MM.1S (cell line): ENCODE measurements at regions not wholly inside any gene's neighbourhood (a gene's known extent, or its start where the extent isn't known, plus 50 kb on each side); places are given as distances from the start of the nearest gene placed in this dataset.

ENCODE experiments used
- DNase-seq: peaks from one replicate; pipeline ENCODE4 v3.0.0-alpha.2; 2015
- H2AFZ ChIP-seq: fragments of 300-600 bp; sonication (generic); 2 replicates; pipeline ENCODE4 v1.6.0; 2016; ENCODE audit warnings: antibody characterized with exemption, low read length
- H3F3A ChIP-seq: fragments of 300-600 bp; sonication (generic); 2 replicates; pipeline ENCODE4 v1.6.1; 2016; ENCODE audit warnings: mild to moderate bottlenecking, antibody characterized with exemption, low read length, moderate library complexity, mixed read lengths; ENCODE audit not compliant: insufficient read depth
- H3K27ac ChIP-seq: fragments of 300-600 bp; sonication (generic); 2 replicates; pipeline ENCODE4 v1.5.1; 2016; ENCODE audit warnings: mild to moderate bottlenecking, low read length
- H3K27me3 ChIP-seq: fragments of 300-600 bp; sonication (generic); replicated peaks from 2 replicates; pipeline ENCODE4 v1.6.0; 2016; ENCODE audit warnings: low read length; ENCODE audit not compliant: insufficient read depth
- H3K36me3 ChIP-seq: fragments of 300-600 bp; sonication (generic); replicated peaks from 2 replicates; pipeline ENCODE4 v1.6.1; 2016; ENCODE audit warnings: mild to moderate bottlenecking, low read length, mixed read lengths; ENCODE audit not compliant: insufficient read depth
- H3K4me1 ChIP-seq: fragments of 300-600 bp; sonication (generic); 2 replicates; pipeline ENCODE4 v1.6.1; 2016; ENCODE audit warnings: low read length, mixed read lengths
- H3K4me2 ChIP-seq: fragments of 300-600 bp; sonication (generic); 2 replicates; pipeline ENCODE4 v1.6.0; 2016; ENCODE audit warnings: low read depth, low read length
- H3K4me3 ChIP-seq: fragments of 300-600 bp; sonication (generic); 2 replicates; pipeline ENCODE4 v1.5.1; 2016; ENCODE audit warnings: low read length, mixed read lengths
- H3K79me2 ChIP-seq: fragments of 300-600 bp; sonication (generic); 2 replicates; pipeline ENCODE4 v1.6.1; 2016; ENCODE audit warnings: mixed run types, low read length, mixed read lengths
- H3K9ac ChIP-seq: fragments of 300-600 bp; sonication (generic); 2 replicates; pipeline ENCODE4 v1.6.1; 2016; ENCODE audit warnings: low read length, mixed read lengths
- H3K9me2 ChIP-seq: fragments of 300-600 bp; sonication (generic); replicated peaks from 2 replicates; pipeline ENCODE4 v1.6.1; 2016; ENCODE audit warnings: mild to moderate bottlenecking, low read length, mixed read lengths; ENCODE audit not compliant: insufficient read depth
- H3K9me3 ChIP-seq: fragments of 300-600 bp; sonication (generic); replicated peaks from 2 replicates; pipeline ENCODE4 v1.6.1; 2016; ENCODE audit warnings: mild to moderate bottlenecking, low read length, mixed read lengths; ENCODE audit not compliant: insufficient read depth
- H4K20me1 ChIP-seq: fragments of 300-600 bp; sonication (generic); 2 replicates; pipeline ENCODE4 v1.6.1; 2016; ENCODE audit warnings: mild to moderate bottlenecking, low read length, moderate library complexity, mixed read lengths; ENCODE audit not compliant: insufficient read depth
- CTCF ChIP-seq: fragments of 300-600 bp; sonication (generic); IDR thresholded peaks from 2 replicates; pipeline ENCODE4 v1.5.1; 2016; ENCODE audit warnings: antibody characterized with exemption, low read length, mixed read lengths
- EZH2 ChIP-seq: fragments of 300-600 bp; sonication (generic); optimal IDR thresholded peaks from 2 replicates; pipeline ENCODE3; 2017; ENCODE audit warnings: low read depth, mild to moderate bottlenecking, antibody characterized with exemption, low read length, mixed read lengths
- EZH2phosphoT487 ChIP-seq: fragments of 300-600 bp; sonication (generic); IDR thresholded peaks from 2 replicates; pipeline ENCODE4 v1.6.1; 2018; ENCODE audit warnings: antibody characterized with exemption, low read length

- Histone ChIP-seq H3K36me3 (no peaks in the 10 kb centered on the region), H3K79me2 (no peaks in the 10 kb centered on the region), H4K20me1 (no peaks in the 10 kb centered on the region), H3K9me3 (no peaks in the 10 kb centered on the region), H3K4me1 (no peaks in the 10 kb centered on the region), H3K9me2 (no peaks in the 10 kb centered on the region), H2AFZ (no peak overlapping the region), H3K27ac (no peak overlapping the region), H3F3A (no peaks in the 10 kb centered on the region), H3K27me3 (no peaks in the 10 kb centered on the region), H3K4me3 (no peak overlapping the region), H3K9ac (no peak overlapping the region), H3K4me2 (no peak overlapping the region)
- DNase-seq: no peak
- no peak for TF ChIP-seq EZH2phosphoT487
- TF ChIP-seq CTCF: no peak
- TF ChIP-seq EZH2: no peak
Observed at GRCh38 chr11:44509296-44509695, 56.2 kb upstream of the CD82 start.

DNA sequence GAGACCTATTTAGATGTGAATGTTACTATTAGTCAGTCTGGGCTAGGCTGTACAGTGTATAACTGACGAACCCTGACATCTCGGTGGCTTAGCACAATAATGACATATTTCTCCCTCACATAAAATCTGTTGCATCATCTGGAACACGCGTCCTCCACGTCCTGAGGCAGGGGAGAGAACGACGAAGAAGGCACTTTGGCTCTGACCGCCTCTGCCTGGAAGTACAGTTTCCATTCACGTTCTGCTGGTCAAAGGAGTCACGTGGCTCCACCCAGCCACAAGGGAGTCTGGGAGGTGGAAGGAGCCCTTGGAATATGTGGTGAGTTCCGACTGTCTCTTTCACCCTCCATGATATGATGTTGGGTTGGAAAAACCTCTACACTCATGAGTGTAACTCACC, 55.1 kb upstream of the CD82 start:
- no peak for DNase-seq
- Histone ChIP-seq H3F3A (no peaks in the 10 kb centered on the region), H3K27me3 (no peaks in the 10 kb centered on the region), H3K9ac (no peak overlapping the region), H3K4me2 (no peak overlapping the region), H3K9me3 (no peaks in the 10 kb centered on the region), H2AFZ (no peak overlapping the region), H3K4me3 (no peak overlapping the region), H3K79me2 (no peaks in the 10 kb centered on the region), H4K20me1 (no peaks in the 10 kb centered on the region), H3K36me3 (no peaks in the 10 kb centered on the region), H3K4me1 (no peaks in the 10 kb centered on the region), H3K27ac (no peak overlapping the region), H3K9me2 (no peaks in the 10 kb centered on the region)
- TF ChIP-seq CTCF (no peak), EZH2phosphoT487 (no peak), EZH2 (no peak)

DNA sequence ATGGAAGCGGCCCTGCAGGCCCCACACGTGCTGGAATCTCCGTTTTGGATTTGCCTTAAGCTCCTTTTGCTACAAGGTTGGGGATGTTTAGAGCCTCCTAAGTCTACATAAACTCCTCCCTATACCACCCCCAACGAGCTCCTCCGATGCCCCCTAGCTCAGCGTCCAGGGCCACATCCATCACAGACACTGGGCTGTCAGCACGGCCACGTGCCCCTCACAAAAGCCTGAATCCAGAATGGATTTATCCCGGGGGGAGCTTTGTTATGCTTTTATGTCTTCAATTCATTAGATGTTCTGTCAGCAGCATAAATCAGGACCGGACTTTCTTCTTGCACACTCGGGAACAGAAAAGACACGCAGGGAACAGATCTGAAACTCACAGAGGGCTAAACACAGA, 52.6 kb upstream of the CD82 start:
- H3K9ac ChIP-seq: no peak overlapping the region
- H3K36me3 ChIP-seq: no peaks in the 10 kb centered on the region

More for the DNA sequence above, 52.6 kb upstream of the CD82 start:
- DNase-seq: no peak
- H3K4me2 ChIP-seq: no peak overlapping the region
- TF ChIP-seq CTCF (no peak), EZH2 (no peak), EZH2phosphoT487 (no peak)
- H4K20me1 ChIP-seq: no peaks in the 10 kb centered on the region
- H3K79me2 ChIP-seq: no peaks in the 10 kb centered on the region
- H3K9me3 ChIP-seq: no peaks in the 10 kb centered on the region
- no peak overlapping the region for H2AFZ ChIP-seq
- no peak overlapping the region for H3K4me3 ChIP-seq
- H3K27me3 ChIP-seq: no peaks in the 10 kb centered on the region
- H3K27ac ChIP-seq: no peak overlapping the region
- H3F3A ChIP-seq: no peaks in the 10 kb centered on the region
- no peaks in the 10 kb centered on the region for H3K4me1 ChIP-seq
- no peaks in the 10 kb centered on the region for H3K9me2 ChIP-seq
